M059J (cell line): ENCODE measurements at regions not wholly inside any gene's neighbourhood (a gene's known extent, or its start where the extent isn't known, plus 50 kb on each side); places are given as distances from the start of the nearest gene placed in this dataset.
"Not testable (repeated sequence)": the region's sequence is repeated elsewhere in the genome, so short reads cannot be mapped to it uniquely, and the experiment has no call there.

ENCODE experiments used
- DNase-seq: peaks from one replicate; pipeline ENCODE4 v3.0.0-alpha.2; 2012; ENCODE audit warnings: low read depth

DNA sequence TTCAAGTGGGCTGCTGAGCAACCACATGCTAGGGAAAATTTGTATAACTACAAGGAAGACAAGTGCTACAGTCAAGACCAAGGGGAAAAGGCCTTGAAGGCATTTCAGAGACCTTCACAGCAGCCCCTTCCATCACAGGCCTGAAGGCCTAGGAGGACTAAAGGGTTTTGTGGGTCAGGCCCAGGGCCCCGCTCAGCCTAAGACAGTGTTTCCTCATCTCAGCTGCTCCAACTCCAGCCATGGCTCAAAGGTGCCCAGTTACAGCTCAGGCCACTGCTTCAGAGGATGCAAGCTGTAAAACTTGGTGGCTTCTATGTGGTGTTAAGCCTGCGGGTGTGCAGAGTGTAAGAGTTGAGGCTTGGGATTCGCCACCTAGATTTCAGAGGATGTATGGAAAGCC, 260.5 kb downstream of the NXPE2 start:
- DNase-seq, result no peak

DNA sequence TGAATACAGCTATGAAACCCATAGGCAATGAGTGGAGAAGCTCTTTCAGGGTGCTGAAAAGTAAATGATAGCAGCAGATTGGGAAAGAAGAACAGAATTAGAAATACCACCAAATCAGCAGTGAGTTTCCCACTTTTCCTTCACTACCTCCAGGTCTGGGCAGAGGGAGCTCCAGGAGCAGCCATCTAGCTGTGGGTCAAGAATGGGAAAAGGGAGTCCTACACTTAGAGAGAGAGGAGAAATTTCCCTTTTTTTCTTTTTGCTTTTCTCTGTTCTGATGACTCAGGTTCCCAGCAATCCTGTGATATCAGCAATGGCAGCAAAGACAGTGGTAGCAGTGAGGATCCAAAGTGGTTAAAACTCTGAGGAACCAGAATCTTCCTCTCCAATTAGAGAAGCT, 263.9 kb downstream of the NXPE2 start:
- no peak for DNase-seq

DNA sequence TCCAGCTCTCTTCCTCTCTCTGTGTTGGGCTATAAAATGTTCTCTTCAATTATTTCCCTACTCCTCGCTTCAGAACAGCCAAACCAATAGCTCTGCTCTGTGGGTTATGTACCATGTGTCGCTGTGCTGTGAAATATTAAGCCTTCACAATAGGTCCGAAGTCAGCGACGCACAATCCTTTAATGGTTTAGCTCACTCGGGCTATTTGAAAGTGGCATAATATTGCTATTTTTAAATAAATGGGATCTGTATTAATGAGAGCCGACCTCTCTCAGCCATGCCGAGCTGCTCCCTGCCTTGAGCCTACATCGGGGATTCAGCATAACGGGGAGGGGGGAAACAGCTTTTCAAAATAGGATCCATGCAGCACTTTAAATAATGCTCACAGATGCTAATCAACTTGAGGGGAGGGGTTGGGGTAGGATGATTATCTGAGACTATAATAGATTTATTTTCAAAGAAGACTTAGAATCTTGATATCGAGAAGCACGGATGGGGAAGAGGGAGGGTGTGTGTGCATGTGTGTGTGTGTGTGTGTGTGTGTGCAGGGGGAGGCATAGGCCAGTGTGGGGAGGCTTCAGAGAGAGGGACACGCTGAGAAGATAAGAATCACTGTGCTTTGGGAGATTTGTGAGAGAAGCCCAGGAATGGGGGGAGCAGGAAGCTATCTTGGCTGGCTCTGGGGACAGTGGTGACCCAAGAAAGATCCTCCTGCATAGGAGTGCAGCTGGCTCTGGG, 271.5 kb downstream of the NXPE2 start:
- no peak for DNase-seq

- DNase-seq, result no peak
These were observed 274.7 kb downstream of the NXPE2 start for GRCh38 chr11:114953039-114953438.

GRCh38 chr11:114955923-114956322, 277.6 kb downstream of the NXPE2 start:
- DNase-seq, result no peak

DNA sequence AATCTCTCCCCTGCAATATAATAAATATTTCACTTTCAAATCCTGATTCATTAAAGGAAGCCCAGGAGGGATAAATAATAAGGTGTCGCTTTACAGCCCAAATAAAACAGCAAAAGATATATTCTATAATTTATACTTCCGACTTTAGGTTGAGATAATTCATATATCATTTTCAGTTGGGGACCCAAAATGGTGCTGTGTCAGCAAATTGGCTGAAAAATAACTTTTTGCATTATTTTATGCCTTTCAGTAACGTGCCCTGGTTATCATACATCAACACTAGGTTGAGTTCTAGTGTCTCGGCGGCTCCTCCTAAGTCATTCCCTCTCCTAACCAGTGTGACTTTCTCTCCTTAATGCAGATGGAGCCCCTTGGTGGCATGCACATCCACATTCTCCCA, 278.2 kb downstream of the NXPE2 start:
- DNase-seq, result no peak

- DNase-seq, result no peak
These were observed 281.7 kb downstream of the NXPE2 start for GRCh38 chr11:114959953-114960505.

GRCh38 chr11:114960819-114961218, 282.5 kb downstream of the NXPE2 start:
- not testable (repeated sequence) for DNase-seq

- DNase-seq, result peak; percentile 12
These were observed 286.4 kb downstream of the NXPE2 start for GRCh38 chr11:114964676-114965214.

GRCh38 chr11:114970927-114971645, 292.8 kb downstream of the NXPE2 start:
- DNase-seq, result no peak

DNA sequence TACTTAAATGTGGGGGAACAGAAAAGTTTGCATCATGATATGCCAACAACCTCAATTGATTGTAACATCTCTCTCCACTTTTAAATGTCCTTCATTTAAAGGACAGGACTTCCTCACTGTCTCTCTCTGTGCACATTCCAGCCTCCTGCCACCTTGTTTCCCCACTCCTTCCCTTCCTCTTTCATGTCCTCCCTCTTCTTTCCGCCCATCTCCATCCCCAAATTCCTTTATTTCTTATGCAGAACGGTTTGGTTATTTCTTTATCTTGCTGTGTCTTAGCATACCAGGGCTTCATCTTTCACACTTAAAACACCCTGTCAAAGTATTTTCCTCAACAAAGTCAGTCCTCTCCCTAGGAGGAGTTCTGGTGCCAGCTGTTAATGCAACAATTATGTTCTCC, 293.8 kb downstream of the NXPE2 start:
- no peak for DNase-seq

DNA sequence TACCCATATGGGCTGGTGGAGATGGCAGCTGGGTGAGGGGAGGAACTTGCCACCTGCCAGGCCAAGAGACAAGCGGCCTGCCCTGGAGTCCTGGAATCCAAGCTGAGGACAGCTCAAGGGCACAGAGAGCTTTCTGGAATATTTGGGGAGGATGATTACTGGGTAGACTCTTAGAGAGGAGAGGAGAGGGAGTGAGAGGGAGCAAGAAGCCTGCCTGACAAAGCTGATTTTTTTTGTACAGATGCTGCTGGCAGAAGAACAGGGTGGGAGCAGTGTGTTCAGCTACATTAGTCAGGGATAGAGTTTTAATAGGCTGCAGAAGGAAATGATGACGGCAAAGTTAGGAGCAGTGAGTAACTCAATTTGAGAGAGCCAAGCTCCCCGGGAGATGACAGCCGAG, 299.3 kb downstream of the NXPE2 start:
- DNase-seq, result no peak

DNA sequence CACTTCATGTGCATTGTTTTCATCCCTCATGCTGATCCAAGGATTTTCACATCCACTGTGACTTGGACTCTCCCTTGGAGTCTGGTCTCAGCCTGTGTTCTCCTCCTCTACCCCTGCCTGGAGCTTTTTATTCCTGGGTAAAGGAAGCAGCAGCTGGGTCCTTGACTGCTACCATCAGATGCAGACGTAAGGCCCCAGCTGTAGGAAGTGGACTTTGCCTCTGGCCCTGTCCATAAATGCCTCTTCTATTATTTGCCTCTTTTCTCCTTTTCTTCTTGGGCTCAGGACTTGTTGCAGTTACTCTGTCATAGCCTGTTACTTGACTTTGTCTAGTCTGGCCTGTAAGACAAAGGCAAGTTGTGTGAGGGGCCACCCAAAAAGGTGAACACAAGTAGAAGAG, 303.8 kb downstream of the NXPE2 start:
- no peak for DNase-seq

DNA sequence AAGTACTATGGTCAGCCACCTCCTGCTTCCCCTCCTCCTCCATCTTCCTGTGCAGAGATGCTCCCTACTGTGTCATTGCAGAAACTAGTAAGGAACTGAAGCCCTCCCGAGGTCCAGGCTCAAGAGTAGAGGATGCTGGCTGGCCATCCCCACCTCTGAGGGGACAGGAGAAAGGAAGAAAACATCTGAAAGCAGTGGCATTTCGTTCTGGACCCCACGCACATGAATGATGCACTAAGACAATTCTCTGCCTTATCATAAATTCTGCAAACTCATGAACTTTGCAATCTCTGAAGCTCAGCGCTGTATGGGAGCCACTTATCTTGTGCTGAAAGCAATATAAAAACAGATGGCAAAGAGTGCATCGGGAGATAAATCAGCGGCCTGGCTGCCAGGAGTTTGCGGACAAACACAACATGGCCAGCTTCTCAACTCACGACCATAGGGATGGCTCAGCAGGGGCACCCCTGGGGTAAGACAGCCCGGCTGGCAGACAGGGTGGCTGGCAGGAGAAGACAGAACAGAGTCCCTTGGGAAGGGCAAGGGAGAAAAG, 306.4 kb downstream of the NXPE2 start:
- no peak for DNase-seq

DNA sequence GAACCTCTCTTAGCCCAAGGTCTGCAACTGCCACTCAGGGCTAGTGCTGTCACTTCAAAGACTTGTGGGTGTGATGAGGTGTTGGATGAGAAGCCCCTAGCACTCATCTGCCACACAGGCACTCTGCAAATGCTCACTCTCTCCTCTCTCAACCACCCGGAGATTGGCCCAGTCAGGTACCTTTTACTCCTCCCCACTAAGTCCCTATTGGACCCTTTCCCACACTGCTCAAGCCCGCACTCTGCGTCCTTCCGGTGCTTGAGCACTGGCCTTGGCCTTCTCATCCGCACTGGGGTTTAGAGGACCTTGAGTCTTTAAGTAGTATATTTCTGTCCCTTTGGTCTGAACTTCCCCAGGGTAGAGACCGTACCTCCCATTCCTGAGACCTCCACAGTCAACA, 308.0 kb downstream of the NXPE2 start:
- no peak for DNase-seq

DNA sequence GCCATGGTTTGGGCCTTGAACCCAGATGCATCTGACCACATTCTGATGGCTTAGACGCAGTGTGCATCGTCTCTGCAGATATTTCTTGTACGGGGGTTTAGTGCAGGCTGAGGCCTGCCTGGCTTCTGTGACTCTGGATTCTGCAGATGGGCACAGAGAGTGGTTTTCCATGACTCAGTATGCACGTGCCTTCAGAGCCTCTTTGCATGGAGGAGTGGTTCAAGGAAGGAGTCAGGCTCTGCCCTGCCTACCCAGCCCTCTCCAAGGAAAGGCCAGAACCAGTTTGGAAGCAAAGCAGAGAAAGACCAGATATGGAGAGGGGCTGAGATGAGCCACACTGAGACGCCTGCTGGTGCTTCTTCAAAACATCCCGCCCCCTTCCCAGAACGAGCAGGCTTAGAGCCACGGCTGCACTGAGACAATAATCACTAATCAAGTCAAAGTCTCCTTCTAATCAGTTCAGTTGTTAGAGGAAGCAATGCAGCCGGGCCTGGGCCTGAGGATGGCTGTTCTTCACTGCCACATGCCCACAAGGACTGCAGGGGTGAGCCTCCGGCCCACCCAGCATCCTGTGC, 308.9 kb downstream of the NXPE2 start:
- DNase-seq, result no peak

DNA sequence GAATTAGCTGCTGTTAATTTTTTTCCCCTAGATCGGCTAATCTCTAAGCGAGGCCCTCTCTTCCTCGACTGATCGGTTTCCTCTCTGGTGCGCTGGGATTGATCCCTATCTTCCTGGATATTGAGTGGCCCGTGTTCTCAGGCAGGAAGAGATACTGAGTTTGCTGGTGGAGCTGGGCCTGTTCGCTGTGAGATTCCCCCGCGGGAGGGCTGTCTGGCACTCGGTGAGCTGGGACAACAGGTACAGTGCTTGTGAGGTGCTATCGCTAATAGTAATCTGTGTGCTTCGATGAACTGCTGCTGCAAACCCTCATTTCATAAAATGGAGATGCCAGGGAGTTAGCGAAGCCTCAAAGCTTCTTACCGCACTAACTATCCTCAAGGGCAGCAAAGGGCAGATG, 310.3 kb downstream of the NXPE2 start:
- DNase-seq, result no peak

DNA sequence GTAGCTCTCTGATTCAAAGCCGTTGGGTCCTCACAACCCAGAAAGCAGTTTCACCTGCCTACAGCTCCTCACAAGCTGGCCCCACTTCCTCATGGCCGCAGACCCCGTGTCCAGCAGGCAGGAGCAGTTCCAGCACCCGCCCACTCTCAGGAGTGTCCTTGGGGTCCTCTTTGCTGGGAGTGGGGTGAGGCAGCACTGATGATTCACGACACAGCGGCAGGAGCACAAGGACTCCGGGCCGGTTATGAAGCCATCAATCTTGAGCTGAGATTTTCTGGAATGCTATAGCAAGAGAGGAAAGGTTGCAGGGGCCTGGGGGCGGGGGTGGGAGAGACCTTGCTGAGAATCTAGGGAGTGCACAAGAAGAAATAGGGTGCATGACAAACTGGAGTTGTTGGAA, 311.2 kb downstream of the NXPE2 start:
- DNase-seq, result no peak

DNA sequence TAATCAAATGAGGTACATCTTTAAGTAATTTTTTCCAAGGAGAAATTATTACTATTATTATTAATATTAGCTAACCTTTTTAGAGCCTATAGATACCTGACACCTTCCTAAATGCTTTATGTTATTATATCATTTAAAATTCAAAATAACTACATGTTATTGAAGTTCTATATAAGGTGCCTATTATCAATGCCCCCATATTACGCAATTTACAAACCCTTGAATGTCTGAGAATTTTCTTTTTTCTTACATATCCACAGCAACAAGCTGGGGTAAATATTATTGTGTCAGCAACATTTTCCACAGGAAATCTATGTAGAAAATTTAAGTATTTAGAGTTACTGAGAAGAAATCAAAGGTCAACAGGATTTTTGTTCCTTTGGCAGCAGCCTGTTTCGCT, 327.3 kb downstream of the NXPE2 start:
- DNase-seq, result no peak

GRCh38 chr11:115007851-115008250, 329.5 kb downstream of the NXPE2 start:
- no peak for DNase-seq

GRCh38 chr11:115008799-115009198, 330.5 kb downstream of the NXPE2 start:
- DNase-seq, result no peak

GRCh38 chr11:115017529-115017928, 339.2 kb downstream of the NXPE2 start:
- no peak for DNase-seq
